NAMALWA (cell line): ENCODE measurements at regions not wholly inside any gene's neighbourhood (a gene's known extent, or its start where the extent isn't known, plus 50 kb on each side); places are given as distances from the start of the nearest gene placed in this dataset.

Experiments
- DNase-seq: peaks from one replicate; pipeline ENCODE4 v3.0.0-alpha.2; 2015; ENCODE audit warnings: low spot score

DNA sequence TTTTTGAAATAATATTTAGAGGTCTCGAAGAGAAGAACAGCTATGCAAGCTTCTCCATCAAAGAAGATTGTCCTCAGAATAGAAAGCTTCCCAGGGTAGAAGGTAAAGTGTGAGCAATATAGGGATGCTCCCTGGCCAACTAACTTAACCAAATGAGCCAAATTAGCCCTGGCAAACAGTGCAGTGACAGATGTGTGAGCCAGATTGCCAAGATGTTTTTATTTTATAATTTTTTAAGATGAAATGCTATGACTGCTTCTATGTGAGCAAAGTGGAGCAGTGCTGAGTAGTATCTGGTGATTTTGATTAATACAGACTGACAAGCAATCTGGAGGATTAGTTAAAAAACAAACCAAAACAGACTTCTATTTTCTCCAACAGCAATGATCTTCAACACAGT is 202.1 kb downstream of the NOVA1 start:
- no peak for DNase-seq

GRCh38 chr14:26394150-26394810 is 203.6 kb downstream of the NOVA1 start:
- DNase-seq, result peak; percentile 15

GRCh38 chr14:26392498-26392897 is 205.3 kb downstream of the NOVA1 start:
- no peak for DNase-seq

DNA sequence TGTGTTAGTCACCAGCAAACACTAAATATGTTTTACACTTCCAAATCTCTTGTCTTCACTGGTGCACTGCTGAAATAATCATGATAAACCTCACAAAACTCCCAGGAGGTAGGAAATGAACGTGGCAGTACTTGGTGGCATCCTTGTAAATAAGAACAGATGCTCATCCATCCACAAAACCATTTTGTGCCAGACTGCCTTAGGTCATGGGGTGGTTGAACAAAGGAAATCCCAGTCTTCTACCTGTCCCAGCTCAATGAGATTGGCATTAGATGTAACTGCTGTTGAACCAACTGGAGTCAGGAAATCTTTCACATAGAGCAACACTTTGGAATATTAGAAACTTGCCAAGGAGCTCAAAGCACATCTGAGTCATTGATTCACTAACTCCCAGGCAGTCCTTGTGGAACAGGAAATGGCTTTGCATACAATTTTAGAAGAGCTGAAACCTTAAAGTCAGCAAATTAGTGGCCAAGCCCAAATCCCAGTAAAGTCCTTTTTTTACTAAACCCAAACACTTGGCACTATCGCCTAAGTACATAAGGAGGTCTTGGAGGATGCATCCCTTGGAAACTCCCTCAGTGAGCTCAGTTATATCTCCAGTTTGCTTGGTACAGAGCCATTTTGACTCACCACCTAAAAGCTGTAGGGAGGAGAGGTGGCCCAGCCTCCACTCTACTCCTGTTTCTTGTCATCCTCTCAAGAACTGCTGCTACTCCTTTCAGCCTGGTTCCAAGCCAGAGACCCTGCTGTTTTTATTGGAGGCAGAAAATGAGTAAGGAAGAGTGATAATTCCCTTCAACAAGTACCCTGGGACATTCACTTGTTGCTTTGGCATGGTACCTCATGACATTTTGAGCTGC is 208.0 kb downstream of the NOVA1 start:
- no peak for DNase-seq

DNA sequence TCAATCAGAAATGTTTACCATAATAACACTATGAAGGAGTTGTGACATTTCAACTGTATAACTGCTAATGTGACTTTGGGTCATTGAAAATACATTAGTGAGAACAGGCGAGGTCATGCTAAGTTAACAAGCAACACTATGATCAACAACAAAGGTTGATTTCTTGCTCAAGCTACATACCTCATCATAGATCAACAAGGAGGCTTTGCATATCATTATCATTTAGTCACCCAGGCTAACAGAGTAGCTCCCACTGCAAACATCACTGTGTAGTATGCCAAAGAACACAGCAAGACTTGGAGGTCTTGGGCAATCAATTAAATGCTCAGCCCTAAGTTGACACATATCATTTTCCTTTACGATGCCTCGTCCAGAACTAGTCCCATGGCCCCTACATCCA is 212.5 kb downstream of the NOVA1 start:
- DNase-seq, result no peak

DNA sequence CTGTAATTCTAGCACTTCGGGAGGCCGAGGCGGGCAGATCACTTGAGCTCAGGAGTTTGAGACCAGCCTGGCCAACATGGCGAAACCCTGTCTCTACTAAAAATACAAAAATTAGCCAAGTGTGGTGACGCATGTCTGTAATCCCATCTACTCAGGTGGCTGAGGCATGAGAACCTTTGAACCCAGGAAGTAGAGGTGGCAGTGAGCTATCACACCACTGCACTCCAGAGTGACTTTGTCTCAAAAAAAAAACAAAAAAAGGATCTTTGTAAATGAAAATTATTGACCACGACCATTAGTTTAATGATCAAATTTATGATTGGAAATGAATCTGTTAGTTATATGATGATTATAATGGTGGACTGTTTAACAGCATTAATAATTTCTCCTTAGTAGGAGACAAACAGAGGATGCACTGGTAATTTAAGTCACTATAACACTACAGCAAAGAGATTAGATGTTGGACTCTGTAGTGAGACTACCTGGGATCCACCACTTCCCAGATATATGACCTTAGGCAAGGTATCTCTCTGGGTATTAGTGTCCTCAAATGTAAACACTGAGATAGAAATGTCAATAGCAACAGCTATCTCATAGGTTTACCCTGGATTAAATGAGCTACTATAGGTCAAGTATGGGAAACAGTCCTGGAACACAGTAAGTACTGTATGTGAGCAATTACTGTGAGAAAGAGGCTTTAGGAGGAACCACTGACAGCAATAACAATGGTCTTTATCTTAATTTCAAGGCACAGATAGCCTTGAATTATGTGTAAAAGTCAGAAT is 214.7 kb downstream of the NOVA1 start:
- no peak for DNase-seq

- DNase-seq, result no peak
Observed at GRCh38 chr14:26381405-26381804, 216.4 kb downstream of the NOVA1 start.

- no peak for DNase-seq
Observed at GRCh38 chr14:26380637-26381036, 217.2 kb downstream of the NOVA1 start.

DNA sequence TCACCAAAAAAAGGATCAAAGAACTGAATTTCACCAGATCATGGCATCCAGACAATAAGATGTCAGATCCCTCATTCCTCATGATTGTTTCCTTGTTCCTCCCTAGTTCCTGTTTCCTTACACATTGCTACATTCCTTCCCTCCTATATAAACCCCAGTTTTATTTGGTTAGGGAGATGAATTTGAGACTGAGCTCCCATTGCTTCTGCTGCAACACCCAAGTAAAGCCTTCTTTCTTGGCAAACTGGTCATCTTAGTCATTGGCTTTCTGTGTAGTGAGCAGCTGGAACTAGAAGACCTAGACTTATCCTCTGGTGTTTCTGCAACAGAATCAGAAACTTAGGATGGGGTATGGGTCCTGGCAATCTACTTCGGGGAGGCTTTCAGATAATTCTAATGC is 217.9 kb downstream of the NOVA1 start:
- DNase-seq, result no peak

- no peak for DNase-seq
Observed at GRCh38 chr14:26377150-26377549, 220.7 kb downstream of the NOVA1 start.

DNA sequence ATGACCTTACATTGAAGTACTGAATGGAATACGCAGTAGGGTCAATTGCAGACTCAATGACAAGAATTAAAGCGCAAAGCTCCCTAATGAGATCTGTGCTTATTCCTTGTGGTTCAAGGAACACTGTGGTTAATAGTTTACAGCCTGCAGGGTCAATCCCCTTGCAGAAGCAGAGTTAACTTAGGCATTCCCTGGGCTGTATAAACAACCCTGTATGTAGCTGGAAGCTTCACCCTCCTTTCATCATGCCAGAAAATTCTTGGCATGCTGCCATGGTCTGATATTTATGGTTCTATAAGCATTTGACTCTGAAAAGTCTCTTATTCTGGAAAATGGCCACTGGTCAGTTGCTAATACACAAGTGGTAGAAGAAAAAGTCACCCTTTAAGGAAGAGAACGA is 227.7 kb downstream of the NOVA1 start:
- DNase-seq, result no peak

GRCh38 chr14:26363689-26364088 is 234.1 kb downstream of the NOVA1 start:
- DNase-seq, result no peak

DNA sequence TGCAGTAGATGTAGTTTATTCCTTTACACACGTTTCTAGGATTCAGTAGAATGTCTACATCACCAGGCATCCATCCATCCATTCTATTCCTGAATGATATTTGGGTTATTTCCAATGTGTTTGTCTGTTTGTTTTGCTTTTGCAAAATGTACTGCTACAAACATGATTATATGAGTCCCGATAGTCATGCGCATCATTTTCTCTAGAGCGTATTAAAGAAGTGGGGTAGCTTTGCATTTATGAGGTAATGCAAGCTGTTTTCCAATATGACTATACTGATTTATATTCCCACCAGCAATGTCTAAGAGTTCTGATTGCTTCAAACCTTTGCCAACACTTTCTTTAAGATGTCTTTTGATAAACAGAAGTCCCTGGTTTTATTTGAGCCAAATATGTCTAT is 253.2 kb downstream of the NOVA1 start:
- DNase-seq, result no peak

DNA sequence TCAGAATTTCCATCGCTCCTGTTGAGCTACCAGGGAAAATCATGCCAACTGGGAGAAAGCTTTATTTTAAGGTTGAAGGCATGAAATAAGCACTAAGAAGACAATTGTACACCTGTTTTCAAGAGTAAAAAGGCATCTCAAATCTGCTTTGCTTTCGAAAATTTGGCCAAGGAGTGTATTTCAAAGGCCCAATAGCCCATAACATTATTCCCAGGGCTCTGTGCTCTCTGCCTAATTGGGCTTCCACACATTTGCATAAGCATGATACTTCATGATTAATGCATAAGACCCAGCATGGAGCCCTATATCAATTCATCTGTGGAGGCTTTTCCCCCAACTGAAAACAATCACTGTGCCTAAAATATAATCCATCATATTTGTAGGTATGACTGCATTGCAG is 258.5 kb downstream of the NOVA1 start:
- DNase-seq, result no peak

- no peak for DNase-seq
Observed at GRCh38 chr14:26338231-26338630, 259.6 kb downstream of the NOVA1 start.

GRCh38 chr14:26334288-26334687 is 263.5 kb downstream of the NOVA1 start:
- DNase-seq, result no peak

GRCh38 chr14:26332966-26333365 is 264.9 kb downstream of the NOVA1 start:
- DNase-seq, result no peak

- no peak for DNase-seq
Observed at GRCh38 chr14:26330982-26331381, 266.9 kb downstream of the NOVA1 start.

GRCh38 chr14:26328791-26329190 is 269.0 kb downstream of the NOVA1 start:
- DNase-seq, result no peak

GRCh38 chr14:26323869-26324268 is 274.0 kb downstream of the NOVA1 start:
- no peak for DNase-seq

GRCh38 chr14:26320886-26321285 is 276.9 kb downstream of the NOVA1 start:
- no peak for DNase-seq

- no peak for DNase-seq
Observed at GRCh38 chr14:26319139-26319864, 278.5 kb downstream of the NOVA1 start.
